ENCODE measurements at regions not wholly inside any gene's neighbourhood (a gene's known extent, or its start where the extent isn't known, plus 50 kb on each side); places are given as distances from the start of the nearest gene placed in this dataset.

DNA sequence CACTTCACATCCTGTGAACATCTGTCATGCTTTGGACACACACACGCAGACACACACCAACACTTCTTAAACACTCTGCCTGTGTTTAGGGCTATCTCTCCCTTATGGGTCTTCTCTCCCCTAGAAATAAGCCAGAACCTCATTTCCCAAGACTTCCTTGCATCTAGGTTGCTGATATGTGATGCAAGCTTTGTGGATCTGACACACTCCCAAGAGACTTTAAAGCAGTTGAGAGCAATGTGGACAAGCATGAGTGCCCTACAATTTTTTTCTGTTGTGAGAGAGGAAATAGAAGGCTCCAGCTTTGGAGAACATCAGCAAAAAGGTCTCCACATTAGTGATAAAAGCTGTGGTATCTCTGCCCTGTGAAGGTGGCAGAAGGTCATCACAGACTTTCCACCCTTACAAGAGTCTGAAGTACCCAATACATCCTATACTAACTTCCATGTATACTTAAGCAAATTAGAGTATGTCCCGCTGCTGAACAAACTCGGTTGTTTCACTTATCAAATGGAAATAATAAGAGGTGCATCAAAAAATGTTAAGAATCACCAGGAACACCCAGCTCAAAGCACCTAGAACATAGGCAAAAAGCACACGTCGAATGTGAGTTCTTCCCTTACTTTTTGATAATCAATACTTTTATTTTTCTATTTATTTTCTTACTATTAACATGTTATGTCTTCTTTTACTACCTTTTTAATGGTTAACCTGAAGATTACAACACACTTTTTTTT lies 267.6 kb downstream of the SETD4 start:
- Mint-ChIP-seq H3K4me3 (ENCODE audit: unreplicated experiment) (no peak overlapping the region), H3K27me3 (ENCODE audit: unreplicated experiment) (no peaks in the 10 kb centered on the region), H3K27ac (ENCODE audit: unreplicated experiment) (no peak overlapping the region), H3K36me3 (ENCODE audit: low read depth, unreplicated experiment) (no peaks in the 10 kb centered on the region), H3K9me3 (ENCODE audit: unreplicated experiment) (no peaks in the 10 kb centered on the region), H3K4me1 (ENCODE audit: unreplicated experiment) (no peaks in the 10 kb centered on the region)
- DNase-seq (ENCODE audit: low spot score): no peak
- TF ChIP-seq, protein P1, sequence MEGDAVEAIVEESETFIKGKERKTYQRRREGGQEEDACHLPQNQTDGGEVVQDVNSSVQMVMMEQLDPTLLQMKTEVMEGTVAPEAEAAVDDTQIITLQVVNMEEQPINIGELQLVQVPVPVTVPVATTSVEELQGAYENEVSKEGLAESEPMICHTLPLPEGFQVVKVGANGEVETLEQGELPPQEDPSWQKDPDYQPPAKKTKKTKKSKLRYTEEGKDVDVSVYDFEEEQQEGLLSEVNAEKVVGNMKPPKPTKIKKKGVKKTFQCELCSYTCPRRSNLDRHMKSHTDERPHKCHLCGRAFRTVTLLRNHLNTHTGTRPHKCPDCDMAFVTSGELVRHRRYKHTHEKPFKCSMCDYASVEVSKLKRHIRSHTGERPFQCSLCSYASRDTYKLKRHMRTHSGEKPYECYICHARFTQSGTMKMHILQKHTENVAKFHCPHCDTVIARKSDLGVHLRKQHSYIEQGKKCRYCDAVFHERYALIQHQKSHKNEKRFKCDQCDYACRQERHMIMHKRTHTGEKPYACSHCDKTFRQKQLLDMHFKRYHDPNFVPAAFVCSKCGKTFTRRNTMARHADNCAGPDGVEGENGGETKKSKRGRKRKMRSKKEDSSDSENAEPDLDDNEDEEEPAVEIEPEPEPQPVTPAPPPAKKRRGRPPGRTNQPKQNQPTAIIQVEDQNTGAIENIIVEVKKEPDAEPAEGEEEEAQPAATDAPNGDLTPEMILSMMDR (IDR thresholded peaks at IDR 0.05; ENCODE audit: unreplicated experiment): no peak

DNA sequence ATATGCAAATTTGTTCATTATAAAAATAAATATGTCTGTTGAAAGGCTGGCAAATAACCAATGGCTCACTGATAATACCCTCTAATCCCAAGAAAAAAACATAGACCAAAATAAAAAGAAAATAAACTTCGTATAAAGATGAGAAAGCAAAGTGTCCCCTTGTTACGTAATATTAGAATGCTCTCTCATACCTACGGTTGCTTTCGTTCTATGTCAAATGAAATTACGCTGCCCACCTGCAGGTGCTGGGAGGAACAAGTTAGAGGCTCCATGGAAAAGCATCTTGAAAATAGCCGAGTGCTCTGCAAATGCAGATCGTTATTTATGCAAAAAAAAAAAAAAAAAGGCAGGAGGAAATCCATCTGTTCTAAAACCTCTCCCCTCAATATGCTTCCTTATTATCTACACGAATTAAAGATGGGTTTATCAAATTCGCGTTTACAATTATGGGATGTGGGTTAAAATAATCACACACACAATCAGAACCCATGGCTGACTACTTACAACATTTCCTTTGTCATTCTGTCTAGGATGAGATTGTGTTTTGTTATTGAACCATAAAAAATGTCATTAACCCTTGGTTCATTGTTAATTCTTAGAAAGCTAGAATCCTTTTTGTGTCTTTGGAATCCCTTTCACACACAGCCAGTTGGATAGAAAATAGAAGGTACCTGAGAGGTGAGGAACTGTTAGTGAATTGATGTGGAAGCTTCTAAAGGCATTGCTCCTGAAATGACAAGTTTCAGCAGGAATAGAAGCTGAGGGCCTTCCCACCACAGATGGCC lies 268.6 kb downstream of the SETD4 start:
- Mint-ChIP-seq H3K4me3 (ENCODE audit: unreplicated experiment) (no peak overlapping the region), H3K27ac (ENCODE audit: unreplicated experiment) (no peak overlapping the region)
- DNase-seq (ENCODE audit: low spot score): no peak

DNA sequence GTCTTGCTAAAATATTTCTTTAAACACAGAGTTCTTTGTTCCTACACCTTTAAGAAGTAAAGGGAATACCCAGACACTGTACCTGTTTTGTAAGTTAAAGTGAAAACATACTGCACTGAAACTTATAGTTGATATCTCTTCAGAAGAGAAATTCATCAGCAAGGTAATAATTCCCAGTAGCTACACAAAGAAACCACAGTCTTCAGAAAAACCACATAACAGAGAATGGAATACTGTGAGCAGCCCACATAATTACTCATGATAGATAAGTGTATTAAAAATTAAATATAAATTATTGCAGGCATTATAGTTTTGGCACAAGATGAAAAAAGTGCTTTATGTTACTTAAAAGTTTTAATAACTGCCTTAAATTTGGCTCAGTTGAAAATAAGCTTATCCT lies 276.6 kb downstream of the SETD4 start:
- Mint-ChIP-seq H3K36me3 (ENCODE audit: low read depth, unreplicated experiment) (no peaks in the 10 kb centered on the region), H3K4me3 (ENCODE audit: unreplicated experiment) (no peak overlapping the region), H3K9me3 (ENCODE audit: unreplicated experiment) (no peaks in the 10 kb centered on the region), H3K4me1 (ENCODE audit: unreplicated experiment) (no peaks in the 10 kb centered on the region), H3K27ac (ENCODE audit: unreplicated experiment) (no peak overlapping the region), H3K27me3 (ENCODE audit: unreplicated experiment) (peaks cover 1% of the 10 kb centered on the region)
- DNase-seq (ENCODE audit: low spot score): no peak
- TF ChIP-seq, protein P1 (IDR thresholded peaks at IDR 0.05; ENCODE audit: unreplicated experiment): no peak

More for the DNA sequence above, 268.6 kb downstream of the SETD4 start:
- no peaks in the 10 kb centered on the region for H3K36me3 Mint-ChIP-seq (ENCODE audit: low read depth, unreplicated experiment)
- H3K27me3 Mint-ChIP-seq (ENCODE audit: unreplicated experiment): no peaks in the 10 kb centered on the region
- H3K9me3 Mint-ChIP-seq (ENCODE audit: unreplicated experiment): no peaks in the 10 kb centered on the region
- TF ChIP-seq, protein P1 (IDR thresholded peaks at IDR 0.05; ENCODE audit: unreplicated experiment): no peak
- no peaks in the 10 kb centered on the region for H3K4me1 Mint-ChIP-seq (ENCODE audit: unreplicated experiment)

DNA sequence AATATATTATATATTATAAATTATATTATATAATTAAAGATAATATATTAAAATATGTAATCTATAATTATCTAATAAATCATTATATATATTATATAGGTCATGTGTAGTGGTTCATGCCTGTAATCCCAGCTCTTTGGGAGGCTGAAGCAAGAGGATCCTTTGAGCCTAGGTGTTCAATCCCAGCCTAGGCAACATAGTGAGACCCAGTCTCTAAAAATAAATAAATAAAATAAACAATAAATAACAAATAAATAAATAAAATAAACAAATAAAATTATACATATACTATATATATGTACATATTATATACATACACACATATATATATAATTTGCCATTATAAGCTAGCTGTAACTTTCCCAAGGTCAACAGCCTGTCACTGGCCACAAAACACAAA lies 277.7 kb downstream of the SETD4 start:
- TF ChIP-seq, protein P1 (IDR thresholded peaks at IDR 0.05; ENCODE audit: unreplicated experiment): no peak
- no peaks in the 10 kb centered on the region for H3K4me1 Mint-ChIP-seq (ENCODE audit: unreplicated experiment)
- no peak overlapping the region for H3K4me3 Mint-ChIP-seq (ENCODE audit: unreplicated experiment)
- no peak for DNase-seq (ENCODE audit: low spot score)
- no peaks in the 10 kb centered on the region for H3K36me3 Mint-ChIP-seq (ENCODE audit: low read depth, unreplicated experiment)
- no peaks in the 10 kb centered on the region for H3K9me3 Mint-ChIP-seq (ENCODE audit: unreplicated experiment)
- H3K27ac Mint-ChIP-seq (ENCODE audit: unreplicated experiment): no peak overlapping the region
- peaks cover 1% of the 10 kb centered on the region for H3K27me3 Mint-ChIP-seq (ENCODE audit: unreplicated experiment)

DNA sequence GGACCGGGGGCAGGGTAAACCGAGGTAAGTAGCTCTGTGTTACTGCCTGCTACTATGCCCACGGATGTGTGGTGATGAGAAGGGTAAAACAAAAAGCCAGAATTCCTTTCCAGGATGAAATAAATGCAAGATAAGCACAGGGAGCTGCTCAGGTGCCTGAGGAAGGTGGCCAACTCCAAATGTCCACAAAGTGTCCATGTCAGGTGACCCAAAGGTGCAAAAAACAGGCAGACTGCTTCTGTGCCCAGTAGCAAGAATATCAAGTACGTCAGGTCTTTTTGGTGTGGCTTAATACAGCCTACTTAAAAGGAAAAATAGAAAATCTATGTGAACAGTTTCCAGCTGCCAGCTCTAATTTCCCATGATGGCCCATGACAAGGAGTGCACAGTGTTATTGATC lies 279.3 kb downstream of the SETD4 start:
- DNase-seq (ENCODE audit: low spot score): no peak
- no peaks in the 10 kb centered on the region for H3K36me3 Mint-ChIP-seq (ENCODE audit: low read depth, unreplicated experiment)
- TF ChIP-seq, protein P1 (IDR thresholded peaks at IDR 0.05; ENCODE audit: unreplicated experiment): no peak
- peaks cover 1% of the 10 kb centered on the region for H3K27me3 Mint-ChIP-seq (ENCODE audit: unreplicated experiment)
- no peak overlapping the region for H3K4me3 Mint-ChIP-seq (ENCODE audit: unreplicated experiment)
- H3K4me1 Mint-ChIP-seq (ENCODE audit: unreplicated experiment): no peaks in the 10 kb centered on the region
- H3K9me3 Mint-ChIP-seq (ENCODE audit: unreplicated experiment): no peaks in the 10 kb centered on the region
- no peak overlapping the region for H3K27ac Mint-ChIP-seq (ENCODE audit: unreplicated experiment)

Measured in endothelial cell (in vitro differentiated cells).